Keratinocyte (primary cell): ENCODE measurements at regions not wholly inside any gene's neighbourhood (a gene's known extent, or its start where the extent isn't known, plus 50 kb on each side); places are given as distances from the start of the nearest gene placed in this dataset.

Experiments used
- DNase-seq: peaks from one replicate; pipeline ENCODE4 v3.0.0-alpha.2; 2011; ENCODE audit warnings: low read depth, missing footprints, low spot score
- FAIRE-seq: peaks from 2 replicates; lab custom pipeline; 2011; peaks lifted over from hg19 to GRCh38; lab: Jason Lieb, UNC
- H2AFZ ChIP-seq: 2 replicates; pipeline ENCODE4 v1.6.0; 2012; ENCODE audit warnings: low read length, control low read depth, inconsistent platforms; ENCODE audit not compliant: control insufficient read depth
- H3K27ac ChIP-seq: 2 replicates; pipeline ENCODE4 v1.5.1; 2011; ENCODE audit warnings: low read length; ENCODE audit not compliant: control insufficient read depth, insufficient read depth
- H3K27me3 ChIP-seq: 3 replicates; pipeline ENCODE4 v1.6.0; 2011; ENCODE audit warnings: low read length; ENCODE audit not compliant: control insufficient read depth, insufficient read depth; ENCODE audit errors: extremely low read depth
- H3K36me3 ChIP-seq, 2 experiments: 2 replicates in 1 of 2; 3 replicates in 1 of 2; pipeline ENCODE4 v1.5.1; 2011; ENCODE audit warnings: low read length in 2 of 2, mild to moderate bottlenecking in 1 of 2; ENCODE audit not compliant: control insufficient read depth in 2 of 2, insufficient read depth in 2 of 2; ENCODE audit errors: extremely low read depth in 1 of 2
- H3K4me1 ChIP-seq: 3 replicates; pipeline ENCODE4 v1.5.1; 2011; ENCODE audit warnings: low read length; ENCODE audit not compliant: control insufficient read depth, insufficient read depth; ENCODE audit errors: extremely low read depth
- H3K4me2 ChIP-seq: 3 replicates; pipeline ENCODE4 v1.6.0; 2011; ENCODE audit warnings: low read depth, low read length; ENCODE audit not compliant: control insufficient read depth, insufficient read depth; ENCODE audit errors: extremely low read depth
- H3K4me3 ChIP-seq, 3 experiments: fragments of 200-600 bp in 1 of 3; sonication (generic) in 1 of 3; 2 replicates in 2 of 3; 3 replicates in 1 of 3; pipeline ENCODE4 v1.5.1; 2011 to 2016; ENCODE audit warnings: low read length in 3 of 3, mild to moderate bottlenecking in 3 of 3, control low read depth in 2 of 3, inconsistent platforms in 1 of 3, low read depth in 1 of 3, mixed read lengths in 1 of 3, mixed run types in 1 of 3, moderate library complexity in 1 of 3; ENCODE audit not compliant: control insufficient read depth in 2 of 3, insufficient read depth in 2 of 3; ENCODE audit errors: extremely low read depth in 1 of 3
- H3K79me2 ChIP-seq: 2 replicates; pipeline ENCODE4 v1.6.0; 2012; ENCODE audit warnings: low read length; ENCODE audit not compliant: control insufficient read depth, insufficient read depth
- H3K9ac ChIP-seq: 3 replicates; pipeline ENCODE4 v1.6.0; 2011; ENCODE audit warnings: low read length; ENCODE audit not compliant: control insufficient read depth, insufficient read depth; ENCODE audit errors: extremely low read depth
- H3K9me1 ChIP-seq: 3 replicates; pipeline ENCODE4 v1.6.0; 2011; ENCODE audit warnings: low read length; ENCODE audit not compliant: control insufficient read depth, insufficient read depth; ENCODE audit errors: extremely low read depth
- H3K9me3 ChIP-seq: 2 replicates; pipeline ENCODE4 v1.5.1; 2012; ENCODE audit warnings: low read depth, low read length; ENCODE audit not compliant: control insufficient read depth
- H4K20me1 ChIP-seq: 3 replicates; pipeline ENCODE4 v1.6.0; 2011; ENCODE audit warnings: low read length; ENCODE audit not compliant: control insufficient read depth, insufficient read depth; ENCODE audit errors: extremely low read depth
- EZH2 ChIP-seq: IDR thresholded peaks from one replicate; pipeline ENCODE4 v1.6.1; 2012; ENCODE audit warnings: inconsistent platforms, mild to moderate bottlenecking, low read length, moderate library complexity
- dilution Hi-C: fragments of 300-500 bp; cut with MboI; formaldehyde crosslinking; loops from one replicate; pipeline ENCODE4 v1.7.0; 2020; ENCODE audit warnings: low sequenced_read_pairs; ENCODE audit not compliant: extremely low pct_ligation_motif_present
- TF ChIP-seq, protein P1 (sequence below), 3 experiments: IDR thresholded peaks in 1 of 3; conservative IDR thresholded peaks in 1 of 3; optimal IDR thresholded peaks in 1 of 3; 2 replicates in 2 of 3; 3 replicates in 1 of 3; pipeline versions ENCODE3 to v1.5.1; 2011; ENCODE audit warnings: low read length in 3 of 3, mild to moderate bottlenecking in 3 of 3, moderate library complexity in 2 of 3, control low read depth in 1 of 3, inconsistent platforms in 1 of 3; ENCODE audit not compliant: insufficient read depth in 2 of 3; ENCODE audit errors: extremely low read depth in 1 of 3

DNA sequence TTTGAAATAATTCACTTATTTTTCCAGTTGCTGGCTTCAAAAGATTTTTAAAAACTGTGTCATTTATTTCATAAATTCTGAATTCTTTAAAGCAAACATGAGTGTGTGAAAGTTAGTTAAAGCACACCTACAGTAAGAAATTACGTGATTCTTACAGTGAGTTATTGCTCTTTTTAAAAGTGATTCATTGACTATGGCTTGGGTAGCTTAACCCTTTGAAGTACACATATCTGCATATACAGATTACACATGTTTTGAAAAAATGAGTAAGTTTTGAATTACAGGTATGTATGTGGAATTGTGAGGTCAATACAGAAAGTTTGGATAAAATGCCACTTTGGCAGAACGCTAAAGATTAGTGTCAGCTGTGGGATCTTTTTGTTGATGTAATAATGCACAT lies 64.5 kb upstream of the MBNL1 start:
- Histone ChIP-seq H2AFZ (peak overlapping the region; percentile 87), H3K4me3 (no peak overlapping the region), H3K9me3 (no peaks in the 10 kb centered on the region), H3K4me1 (peaks cover 5% of the 10 kb centered on the region), H3K27ac (no peak overlapping the region), H3K4me2 (peak overlapping the region; percentile 6), H4K20me1 (no peaks in the 10 kb centered on the region), H3K9me1 (no peaks in the 10 kb centered on the region), H3K36me3 (no peaks in the 10 kb centered on the region), H3K79me2 (no peaks in the 10 kb centered on the region), H3K9ac (no peak overlapping the region), H3K27me3 (no peaks in the 10 kb centered on the region)
- TF ChIP-seq, protein P1, sequence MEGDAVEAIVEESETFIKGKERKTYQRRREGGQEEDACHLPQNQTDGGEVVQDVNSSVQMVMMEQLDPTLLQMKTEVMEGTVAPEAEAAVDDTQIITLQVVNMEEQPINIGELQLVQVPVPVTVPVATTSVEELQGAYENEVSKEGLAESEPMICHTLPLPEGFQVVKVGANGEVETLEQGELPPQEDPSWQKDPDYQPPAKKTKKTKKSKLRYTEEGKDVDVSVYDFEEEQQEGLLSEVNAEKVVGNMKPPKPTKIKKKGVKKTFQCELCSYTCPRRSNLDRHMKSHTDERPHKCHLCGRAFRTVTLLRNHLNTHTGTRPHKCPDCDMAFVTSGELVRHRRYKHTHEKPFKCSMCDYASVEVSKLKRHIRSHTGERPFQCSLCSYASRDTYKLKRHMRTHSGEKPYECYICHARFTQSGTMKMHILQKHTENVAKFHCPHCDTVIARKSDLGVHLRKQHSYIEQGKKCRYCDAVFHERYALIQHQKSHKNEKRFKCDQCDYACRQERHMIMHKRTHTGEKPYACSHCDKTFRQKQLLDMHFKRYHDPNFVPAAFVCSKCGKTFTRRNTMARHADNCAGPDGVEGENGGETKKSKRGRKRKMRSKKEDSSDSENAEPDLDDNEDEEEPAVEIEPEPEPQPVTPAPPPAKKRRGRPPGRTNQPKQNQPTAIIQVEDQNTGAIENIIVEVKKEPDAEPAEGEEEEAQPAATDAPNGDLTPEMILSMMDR (optimal IDR thresholded peaks at IDR 0.05 in 1 of 3, IDR thresholded peaks at IDR 0.05 in 1 of 3, conservative IDR thresholded peaks at IDR 0.05 in 1 of 3; ENCODE audit: extremely low read depth in 1 of 3, insufficient read depth in 2 of 3, low read length in 3 of 3), result no peak
- TF ChIP-seq EZH2, result no peak
- DNase-seq (no peak), FAIRE-seq (peak; percentile 23)
- dilution Hi-C loops, result no loop called here

DNA sequence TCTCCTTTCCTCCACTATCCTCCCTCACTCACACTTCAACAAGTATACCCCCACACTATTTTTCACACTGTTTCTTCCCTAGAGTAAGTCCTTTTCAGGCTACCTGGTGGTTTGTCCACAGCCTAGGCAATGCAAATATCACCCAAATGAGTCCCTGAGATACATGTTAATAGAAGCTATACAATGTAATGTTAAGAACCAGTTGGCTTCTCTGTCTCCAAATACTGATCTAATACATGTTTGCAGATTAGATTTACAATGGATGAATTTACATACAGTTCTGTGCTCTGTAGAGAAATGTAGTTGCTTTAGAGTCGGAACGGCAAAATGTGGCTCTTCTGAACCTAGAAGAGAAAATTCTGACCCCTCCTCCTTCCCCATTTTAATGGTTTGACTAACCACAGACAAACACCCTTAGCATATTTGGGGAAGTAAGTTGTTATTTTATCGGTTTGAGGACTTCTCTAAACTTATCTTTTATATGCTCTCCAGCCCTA lies 63.6 kb upstream of the MBNL1 start:
- Histone ChIP-seq H3K9me3 (no peaks in the 10 kb centered on the region), H3K4me2 (no peak overlapping the region), H3K4me1 (peaks cover 5% of the 10 kb centered on the region), H3K27me3 (no peaks in the 10 kb centered on the region), H3K9me1 (no peaks in the 10 kb centered on the region), H3K79me2 (no peaks in the 10 kb centered on the region), H4K20me1 (no peaks in the 10 kb centered on the region), H3K4me3 (no peak overlapping the region), H3K9ac (no peak overlapping the region), H3K27ac (no peak overlapping the region), H3K36me3 (no peaks in the 10 kb centered on the region), H2AFZ (no peak overlapping the region)
- DNase-seq (no peak), FAIRE-seq (no peak)
- no peak for TF ChIP-seq EZH2
- TF ChIP-seq, protein P1 (optimal IDR thresholded peaks at IDR 0.05 in 1 of 3, IDR thresholded peaks at IDR 0.05 in 1 of 3, conservative IDR thresholded peaks at IDR 0.05 in 1 of 3; ENCODE audit: extremely low read depth in 1 of 3, insufficient read depth in 2 of 3, low read length in 3 of 3), result no peak
- dilution Hi-C loops, result no loop called here
